K562 (cell line): ENCODE measurements at regions not wholly inside any gene's neighbourhood (a gene's known extent, or its start where the extent isn't known, plus 50 kb on each side); places are given as distances from the start of the nearest gene placed in this dataset.
"Not testable (repeated sequence)": the region's sequence is repeated elsewhere in the genome, so short reads cannot be mapped to it uniquely, and the experiment has no call there.

Experiments used
- ATAC-seq: fragments of 200-7000 bp; cut with Tn5 transposase; 3 replicates; pipeline ENCODE4 v1.9.1; 2020; ENCODE audit warnings: moderate library complexity
- BruUV-seq: library from RNA; stranded (reverse); fragments of 400-500 nt; replicated peaks from 2 replicates; lab custom pipeline; 2021; lab: Mats Ljungman, UMichigan
- CTCF ChIA-PET: fragments of 300-600 bp; formaldehyde crosslinking; extraction: SDS; loops from one replicate; lab custom pipeline; 2021; ENCODE audit warnings: low intra/inter-chr PET ratio; lab: Yijun Ruan, JAX
- POLR2A ChIA-PET: fragments of 300-600, 350-650 bp; sonication (Branson Sonifier 250); formaldehyde crosslinking; extraction: SDS; loops from one replicate; lab custom pipeline; 2021; ENCODE audit warnings: antibody characterized with exemption, inconsistent platforms; lab: Yijun Ruan, JAX
- DNase-seq, 4 experiments: peaks; one replicate each; pipeline versions ENCODE4 v3.0.0 to v3.0.0-alpha.2; 2011 to 2018; ENCODE audit warnings: low spot score in 3 of 4, mixed read lengths in 3 of 4; ENCODE audit errors: extremely low read depth in 1 of 4
- FAIRE-seq: peaks from 2 replicates; lab custom pipeline; 2011; peaks lifted over from hg19 to GRCh38; lab: Jason Lieb, UNC
- H2AFZ ChIP-seq: 2 replicates; pipeline ENCODE4 v1.6.0; 2011; ENCODE audit warnings: low read depth, low read length, control low read depth, inconsistent platforms
- H3K27ac ChIP-seq: fragments of 200-600 bp; 3 replicates; pipeline ENCODE4 v1.8.0; 2011; ENCODE audit warnings: low read depth, mild to moderate bottlenecking, control low read depth, inconsistent platforms, low read length, moderate library complexity, mixed read lengths; ENCODE audit errors: extremely low read depth
- H3K27me3 ChIP-seq, 2 experiments: fragments of 300-600 bp in 1 of 2; 2 replicates in 1 of 2; 3 replicates in 1 of 2; pipeline versions ENCODE4 v1.6.0 to v1.8.0; 2011; ENCODE audit warnings: inconsistent platforms in 2 of 2, low read length in 2 of 2, mild to moderate bottlenecking in 1 of 2, mixed read lengths in 1 of 2, moderate library complexity in 1 of 2; ENCODE audit not compliant: control insufficient read depth in 2 of 2, insufficient read depth in 2 of 2
- H3K36me3 ChIP-seq: fragments of 300-600 bp; 3 replicates; pipeline ENCODE4 v1.8.0; 2011; ENCODE audit warnings: mild to moderate bottlenecking, low read length, inconsistent platforms; ENCODE audit not compliant: control insufficient read depth, insufficient read depth
- H3K4me1 ChIP-seq, 2 experiments: fragments of 200-600 bp in 1 of 2; replicated peaks in 1 of 2; 2 replicates in 1 of 2; 3 replicates in 1 of 2; pipeline versions ENCODE4 v1.5.1 to v1.8.0; 2011; ENCODE audit warnings: inconsistent platforms in 2 of 2, low read length in 2 of 2, mild to moderate bottlenecking in 1 of 2, mixed read lengths in 1 of 2, moderate library complexity in 1 of 2; ENCODE audit not compliant: control insufficient read depth in 2 of 2, insufficient read depth in 2 of 2
- H3K4me2 ChIP-seq: 2 replicates; pipeline ENCODE4 v1.6.1; 2011; ENCODE audit warnings: low read length, control low read depth, inconsistent platforms, mixed read lengths; ENCODE audit not compliant: insufficient read depth
- H3K4me3 ChIP-seq: fragments of 200-600 bp; sonication (generic), shearing (Covaris generic); 2 replicates; pipeline ENCODE4 v1.5.1; 2016; ENCODE audit warnings: control low read depth, inconsistent platforms
- H3K79me2 ChIP-seq: fragments of 200-600 bp; 3 replicates; pipeline ENCODE4 v1.8.0; 2011; ENCODE audit warnings: low read length, inconsistent platforms; ENCODE audit not compliant: control insufficient read depth, insufficient read depth
- H3K9ac ChIP-seq, 2 experiments: 2 replicates each; pipeline versions ENCODE4 v1.6.0 to v1.6.1; 2011; ENCODE audit warnings: low read depth in 2 of 2, low read length in 2 of 2, control low read depth in 1 of 2, inconsistent platforms in 1 of 2, mild to moderate bottlenecking in 1 of 2, mixed read lengths in 1 of 2; ENCODE audit not compliant: insufficient read depth in 1 of 2
- H3K9me1 ChIP-seq: one replicate; pipeline ENCODE4 v1.6.0; 2011; ENCODE audit warnings: inconsistent platforms, mild to moderate bottlenecking, low read length, moderate library complexity; ENCODE audit not compliant: control insufficient read depth, insufficient read depth
- H3K9me3 ChIP-seq: replicated peaks from 2 replicates; pipeline ENCODE4 v1.5.1; 2011; ENCODE audit warnings: low read depth, low read length, inconsistent platforms; ENCODE audit not compliant: control insufficient read depth, insufficient read depth
- H4K20me1 ChIP-seq: replicated peaks from 2 replicates; pipeline ENCODE4 v1.6.1; 2011; ENCODE audit warnings: low read length, inconsistent platforms, mixed read lengths; ENCODE audit not compliant: control insufficient read depth, insufficient read depth
- KLF10 ChIP-seq: fragments of 250-450 bp; sonication (Bioruptor Pico); IDR thresholded peaks from 2 replicates; pipeline ENCODE4 v1.6.1; 2021; ENCODE audit warnings: matching md5 sums
- MAFF ChIP-seq: IDR thresholded peaks from 2 replicates; pipeline ENCODE4 v1.6.1; 2012; ENCODE audit warnings: low read length, improper control_type of control experiment
- REST ChIP-seq, 2 experiments: fragments of 450-650 bp; formaldehyde crosslinking in 1 of 2; IDR thresholded peaks; 2 replicates each; pipeline versions ENCODE4 v1.4.0 to v1.6.1; 2014 to 2020; ENCODE audit warnings: mild to moderate bottlenecking in 2 of 2, borderline replicate concordance in 1 of 2, low read depth in 1 of 2
- ZNF41 ChIP-seq: fragments of 250-450 bp; sonication (Bioruptor Pico); conservative IDR thresholded peaks from 2 replicates; pipeline ENCODE4 v1.4.0; 2020; ENCODE audit warnings: mild to moderate bottlenecking
- WGBS: fragments of 100-300 bp; shearing (Covaris generic); methylation state at CpG from one replicate; pipeline ENCODE4 v1.1.6; 2016; ENCODE audit warnings: low coverage, mixed read lengths; ENCODE audit not compliant: insufficient coverage; ENCODE audit errors: missing lambda C conversion rate; 5-methylcytosine and 5-hydroxymethylcytosine counted together
- in situ Hi-C: fragments of 300-500 bp; cut with MboI; formaldehyde crosslinking; loops from 4 replicates; pipeline ENCODE4 v1.15.0; 2018; ENCODE audit warnings: inconsistent platforms, mixed read lengths
- intact Hi-C: fragments of 100-400 bp; cut with micrococcal nuclease; formaldehyde crosslinking; loops from 2 replicates; pipeline ENCODE4 v1.14.2; 2022

- ChIA-PET POLR2A (no interaction called here), CTCF (no interaction called here)
- Histone ChIP-seq H3K27ac (no peak overlapping the region), H4K20me1 (no peaks in the 10 kb centered on the region), H3K36me3 (no peaks in the 10 kb centered on the region), H2AFZ (no peak overlapping the region), H3K9me1 (no peaks in the 10 kb centered on the region), H3K4me2 (no peak overlapping the region), H3K4me1 (no peaks in the 10 kb centered on the region), H3K27me3 (no peaks in the 10 kb centered on the region), H3K9me3 (no peaks in the 10 kb centered on the region), H3K4me3 (no peak overlapping the region), H3K79me2 (no peaks in the 10 kb centered on the region), H3K9ac (no peak overlapping the region)
- FAIRE-seq = no peak
- BruUV-seq = no TSS peak
- no peak for TF ChIP-seq REST (IDR thresholded peaks at IDR 0.05; ENCODE audit: borderline replicate concordance)
- TF ChIP-seq REST (CRISPR knock-in tag; IDR thresholded peaks at IDR 0.05; ENCODE audit: low read depth) = no peak
- TF ChIP-seq ZNF41 (CRISPR knock-in tag) = no peak
- no peak for TF ChIP-seq KLF10 (CRISPR knock-in tag)
- TF ChIP-seq MAFF = peak; percentile 6; the same call in 1 of the 2 replicates
- intact Hi-C loops (no loop called here), in situ Hi-C loops (no loop called here)
- ATAC-seq = no peak
- 0% methylated on average over 1 of the region's 1 CpG for WGBS
- no peak for DNase-seq
These were observed 477.0 kb upstream of the LRRC7 start for GRCh38 chr1:69090752-69091151.

DNA sequence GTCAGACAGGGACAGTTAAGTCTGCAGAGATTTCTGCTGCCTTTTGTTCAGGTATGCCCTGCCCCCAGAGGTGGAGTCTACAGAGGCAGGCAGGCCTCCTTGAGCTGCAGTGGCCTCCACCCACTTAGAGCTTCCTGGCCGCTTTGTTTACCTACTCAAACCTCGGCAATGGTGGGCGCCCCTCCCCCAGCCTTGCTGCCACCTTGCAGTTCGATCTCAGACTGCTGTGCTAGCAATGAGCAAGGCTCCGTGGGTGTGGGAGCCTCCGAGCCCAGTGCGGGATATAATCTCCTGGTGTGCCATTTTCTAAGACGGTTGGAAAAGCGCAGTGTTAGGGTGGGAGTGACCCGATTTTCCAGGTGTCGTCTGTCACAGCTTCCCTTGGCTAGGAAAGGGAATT, 465.7 kb upstream of the LRRC7 start:
- intact Hi-C loops, in situ Hi-C loops, BruUV-seq, H3K79me2 ChIP-seq, H3K4me1 ChIP-seq, H3K4me2 ChIP-seq, H4K20me1 ChIP-seq, H3K27ac ChIP-seq, CTCF ChIA-PET, DNase-seq, H3K9me1 ChIP-seq, H3K4me3 ChIP-seq, H3K9ac ChIP-seq, POLR2A ChIA-PET, H3K36me3 ChIP-seq, ATAC-seq, H3K27me3 ChIP-seq, H3K9me3 ChIP-seq, FAIRE-seq, H2AFZ ChIP-seq: not testable (repeated sequence)
- 0% methylated on average over 11 of the region's 11 CpGs for whole genome bisulfite sequencing
